ENCODE measurements at regions not wholly inside any gene's neighbourhood (a gene's known extent, or its start where the extent isn't known, plus 50 kb on each side); places are given as distances from the start of the nearest gene placed in this dataset.

GRCh38 chr6:115717062-115717461, 343.6 kb downstream of the FRK start:
- Histone ChIP-seq H3K4me2 (ENCODE audit: low read length) (no peak overlapping the region), H3K9me2 (replicated peaks; ENCODE audit: control insufficient read depth, low read length) (no peaks in the 10 kb centered on the region), H4K20me1 (ENCODE audit: control insufficient read depth, insufficient read depth, low read depth, low read length) (no peaks in the 10 kb centered on the region), H3K9me3 (ENCODE audit: control insufficient read depth, insufficient read depth, low read length) (no peaks in the 10 kb centered on the region), H3K36me3 (ENCODE audit: control insufficient read depth, low read length) (no peaks in the 10 kb centered on the region), H3K4me1 (ENCODE audit: control insufficient read depth, low read length) (no peaks in the 10 kb centered on the region), H3K4me3 (ENCODE audit: low read length) (no peak overlapping the region), H3K79me2 (ENCODE audit: control insufficient read depth, low read length) (no peaks in the 10 kb centered on the region), H3K27ac (ENCODE audit: low read depth, low read length) (no peak overlapping the region), H3K27me3 (ENCODE audit: control insufficient read depth, low read length) (no peaks in the 10 kb centered on the region), H3F3A (ENCODE audit: control insufficient read depth, insufficient read depth) (no peaks in the 10 kb centered on the region)
- TF ChIP-seq CTCF (IDR thresholded peaks at IDR 0.05; ENCODE audit: low read depth, low read length, poor library complexity, severe bottlenecking) (no peak), EZH2phosphoT487 (IDR thresholded peaks at IDR 0.05; ENCODE audit: borderline replicate concordance, low read length) (no peak)

GRCh38 chr6:115712291-115712961, 348.3 kb downstream of the FRK start:
- Histone ChIP-seq H3K9me3 (ENCODE audit: control insufficient read depth, insufficient read depth, low read length) (no peaks in the 10 kb centered on the region), H3K36me3 (ENCODE audit: control insufficient read depth, low read length) (no peaks in the 10 kb centered on the region)
- TF ChIP-seq CTCF (IDR thresholded peaks at IDR 0.05; ENCODE audit: low read depth, low read length, poor library complexity, severe bottlenecking) (no peak), EZH2phosphoT487 (IDR thresholded peaks at IDR 0.05; ENCODE audit: borderline replicate concordance, low read length) (no peak)

DNA sequence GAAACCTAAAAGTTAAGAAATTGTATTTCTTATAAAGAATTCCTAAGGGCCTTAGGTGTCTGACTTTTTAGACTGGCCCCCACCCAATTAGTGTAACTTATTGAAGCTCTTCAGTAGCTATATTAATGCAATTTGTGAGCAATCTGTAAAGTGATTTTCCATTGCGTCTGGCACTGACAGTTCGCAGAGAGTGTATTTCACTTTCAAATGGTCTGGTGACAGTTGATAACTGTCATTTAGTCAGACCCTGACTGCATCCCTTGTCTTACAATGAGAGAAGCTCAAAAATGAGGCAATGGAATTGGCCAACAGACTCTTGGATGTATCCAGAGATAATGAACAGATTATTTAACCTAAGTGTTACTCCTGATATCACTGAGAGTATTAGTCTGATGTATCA, 351.8 kb downstream of the FRK start:
- Histone ChIP-seq H3K4me2 (ENCODE audit: low read length) (no peak overlapping the region), H4K20me1 (ENCODE audit: control insufficient read depth, insufficient read depth, low read depth, low read length) (no peaks in the 10 kb centered on the region), H3K36me3 (ENCODE audit: control insufficient read depth, low read length) (no peaks in the 10 kb centered on the region), H3K4me3 (ENCODE audit: low read length) (no peak overlapping the region), H3F3A (ENCODE audit: control insufficient read depth, insufficient read depth) (no peaks in the 10 kb centered on the region), H3K9me3 (ENCODE audit: control insufficient read depth, insufficient read depth, low read length) (no peaks in the 10 kb centered on the region), H3K27ac (ENCODE audit: low read depth, low read length) (no peak overlapping the region), H3K27me3 (ENCODE audit: control insufficient read depth, low read length) (no peaks in the 10 kb centered on the region), H3K79me2 (ENCODE audit: control insufficient read depth, low read length) (no peaks in the 10 kb centered on the region), H3K4me1 (ENCODE audit: control insufficient read depth, low read length) (no peaks in the 10 kb centered on the region), H3K9me2 (replicated peaks; ENCODE audit: control insufficient read depth, low read length) (no peaks in the 10 kb centered on the region)
- TF ChIP-seq CTCF (IDR thresholded peaks at IDR 0.05; ENCODE audit: low read depth, low read length, poor library complexity, severe bottlenecking) (no peak), EZH2phosphoT487 (IDR thresholded peaks at IDR 0.05; ENCODE audit: borderline replicate concordance, low read length) (no peak)

More at GRCh38 chr6:115712291-115712961, 348.3 kb downstream of the FRK start:
- no peak overlapping the region for H3K4me2 ChIP-seq (ENCODE audit: low read length)
- no peaks in the 10 kb centered on the region for H3K27me3 ChIP-seq (ENCODE audit: control insufficient read depth, low read length)
- no peak overlapping the region for H3K4me3 ChIP-seq (ENCODE audit: low read length)
- no peaks in the 10 kb centered on the region for H3K9me2 ChIP-seq (replicated peaks; ENCODE audit: control insufficient read depth, low read length)
- H3F3A ChIP-seq (ENCODE audit: control insufficient read depth, insufficient read depth): no peaks in the 10 kb centered on the region
- H4K20me1 ChIP-seq (ENCODE audit: control insufficient read depth, insufficient read depth, low read depth, low read length): no peaks in the 10 kb centered on the region
- no peaks in the 10 kb centered on the region for H3K79me2 ChIP-seq (ENCODE audit: control insufficient read depth, low read length)
- H3K27ac ChIP-seq (ENCODE audit: low read depth, low read length): no peak overlapping the region
- no peaks in the 10 kb centered on the region for H3K4me1 ChIP-seq (ENCODE audit: control insufficient read depth, low read length)
